GM12878 (cell line): ENCODE measurements at regions not wholly inside any gene's neighbourhood (a gene's known extent, or its start where the extent isn't known, plus 50 kb on each side); places are given as distances from the start of the nearest gene placed in this dataset.

Experiments used
- ATAC-seq: fragments of 200-7000 bp; cut with Tn5 transposase; 3 replicates; pipeline ENCODE4 v1.9.1; 2020; ENCODE audit warnings: mild to moderate bottlenecking, moderate library complexity
- BruUV-seq: library from RNA; stranded (reverse); fragments of 400-500 nt; replicated peaks from 2 replicates; lab custom pipeline; 2021; lab: Mats Ljungman, UMichigan
- CTCF ChIA-PET: fragments of 300-600 bp; sonication (Branson Sonifier 250); formaldehyde crosslinking; extraction: SDS; loops from one replicate; lab custom pipeline; 2021; ENCODE audit warnings: inconsistent platforms; lab: Yijun Ruan, JAX
- POLR2A ChIA-PET: fragments of 350-600 bp; formaldehyde crosslinking; extraction: SDS; loops from one replicate; lab custom pipeline; 2021; ENCODE audit warnings: inconsistent platforms; lab: Charles Lee
- RAD21 ChIA-PET: fragments of 300-600 bp; sonication (Branson Sonifier 250); formaldehyde crosslinking; loops from one replicate; lab custom pipeline; 2023; ENCODE audit warnings: antibody characterized with exemption; ENCODE audit not compliant: unreplicated experiment; lab: Charles Lee
- SMC1A ChIA-PET: fragments of 300-600 bp; sonication (Branson Sonifier 250); formaldehyde crosslinking; loops from one replicate; lab custom pipeline; 2023; ENCODE audit not compliant: unreplicated experiment, uncharacterized antibody; lab: Charles Lee
- DNase-seq: peaks from one replicate; pipeline ENCODE4 v3.0.0-alpha.2; 2011; ENCODE audit warnings: low read depth, low spot score
- FAIRE-seq: peaks from 3 replicates; lab custom pipeline; 2011; peaks lifted over from hg19 to GRCh38; lab: Jason Lieb, UNC
- H2AFZ ChIP-seq: 2 replicates; pipeline ENCODE4 v1.6.0; 2011; ENCODE audit warnings: low read depth, low read length, control low read depth; ENCODE audit not compliant: control insufficient read depth
- H3K27ac ChIP-seq: 2 replicates; pipeline ENCODE4 v1.5.1; 2011; ENCODE audit warnings: control low read depth; ENCODE audit not compliant: control insufficient read depth, insufficient read depth
- H3K27me3 ChIP-seq, 2 experiments: replicated peaks in 1 of 2; 2 replicates each; pipeline versions ENCODE4 v1.6.0 to v1.6.1; 2011; ENCODE audit warnings: low read length in 1 of 2; ENCODE audit not compliant: control insufficient read depth in 2 of 2, insufficient read depth in 2 of 2
- H3K36me3 ChIP-seq, 2 experiments: 2 replicates each; pipeline ENCODE4 v1.5.1; 2011; ENCODE audit warnings: low read length in 1 of 2; ENCODE audit not compliant: control insufficient read depth in 2 of 2, insufficient read depth in 2 of 2
- H3K4me1 ChIP-seq: 2 replicates; pipeline ENCODE4 v1.6.1; 2011; ENCODE audit warnings: mild to moderate bottlenecking, low read length, moderate library complexity, mixed read lengths; ENCODE audit not compliant: control insufficient read depth, insufficient read depth
- H3K4me2 ChIP-seq: 2 replicates; pipeline ENCODE4 v1.6.0; 2011; ENCODE audit warnings: control low read depth; ENCODE audit not compliant: control insufficient read depth, insufficient read depth
- H3K4me3 ChIP-seq: fragments of 200-600 bp; sonication (generic); 2 replicates; pipeline ENCODE4 v1.5.1; 2016
- H3K79me2 ChIP-seq: 2 replicates; pipeline ENCODE4 v1.6.0; 2011; ENCODE audit warnings: low read length; ENCODE audit not compliant: control insufficient read depth, insufficient read depth
- H3K9ac ChIP-seq: 2 replicates; pipeline ENCODE4 v1.8.0; 2011; ENCODE audit warnings: low read length, control low read depth, mixed read lengths; ENCODE audit not compliant: control insufficient read depth, insufficient read depth
- H3K9me3 ChIP-seq: replicated peaks from 3 replicates; pipeline ENCODE4 v1.5.1; 2011; ENCODE audit warnings: mild to moderate bottlenecking, low read length; ENCODE audit not compliant: control insufficient read depth, insufficient read depth
- H4K20me1 ChIP-seq: 2 replicates; pipeline ENCODE4 v1.6.0; 2011; ENCODE audit not compliant: control insufficient read depth, insufficient read depth
- ATF7 ChIP-seq: fragments of 450-650 bp; IDR thresholded peaks from 2 replicates; pipeline ENCODE4 v1.6.1; 2016; ENCODE audit warnings: low read depth, mild to moderate bottlenecking
- BACH1 ChIP-seq: fragments of 450-650 bp; IDR thresholded peaks from 2 replicates; pipeline ENCODE4 v1.6.1; 2017; ENCODE audit warnings: mild to moderate bottlenecking, borderline replicate concordance
- BHLHE40 ChIP-seq, 2 experiments: fragments of 450-650 bp in 1 of 2; IDR thresholded peaks; 2 replicates each; pipeline ENCODE4 v1.6.1; 2011 to 2017; ENCODE audit warnings: low read depth in 2 of 2, borderline replicate concordance in 1 of 2, improper control_type of control experiment in 1 of 2, low read length in 1 of 2, mild to moderate bottlenecking in 1 of 2
- BRCA1 ChIP-seq: IDR thresholded peaks from 2 replicates; pipeline ENCODE4 v1.6.1; 2011; ENCODE audit warnings: low read depth, low read length, improper control_type of control experiment
- GABPA ChIP-seq: IDR thresholded peaks from 2 replicates; pipeline ENCODE4 v1.6.1; 2014; ENCODE audit warnings: antibody characterized with exemption, low read depth, mild to moderate bottlenecking, inconsistent platforms
- HCFC1 ChIP-seq: fragments of 150-350 bp; IDR thresholded peaks from 2 replicates; pipeline ENCODE4 v1.6.1; 2014; ENCODE audit warnings: low read length
- IRF4 ChIP-seq: IDR thresholded peaks from 2 replicates; pipeline ENCODE4 v1.6.1; 2011; ENCODE audit warnings: low read depth, low read length
- KAT2A ChIP-seq: conservative IDR thresholded peaks from 2 replicates; pipeline ENCODE4 v1.6.1; 2011; ENCODE audit warnings: low read depth, low read length; ENCODE audit not compliant: control insufficient read depth
- KDM1A ChIP-seq: fragments of 200-600 bp; sonication (generic); IDR thresholded peaks from 2 replicates; pipeline ENCODE4 v1.6.1; 2016; ENCODE audit warnings: borderline replicate concordance
- PAX5 ChIP-seq: IDR thresholded peaks from 2 replicates; pipeline ENCODE4 v1.6.1; 2011; ENCODE audit warnings: low read depth, low read length, borderline replicate concordance
- RBBP5 ChIP-seq: fragments of 200-600 bp; sonication (generic); conservative IDR thresholded peaks from 2 replicates; pipeline ENCODE4 v1.6.1; 2016
- RUNX3 ChIP-seq: IDR thresholded peaks from 2 replicates; pipeline ENCODE4 v1.6.1; 2012; ENCODE audit warnings: low read length, inconsistent platforms
- SIX5 ChIP-seq: IDR thresholded peaks from 2 replicates; pipeline ENCODE4 v1.6.1; 2011; ENCODE audit warnings: mild to moderate bottlenecking, low read depth, low read length, moderate library complexity; ENCODE audit not compliant: severe bottlenecking
- TAF1 ChIP-seq: IDR thresholded peaks from 2 replicates; pipeline ENCODE4 v1.6.1; 2011; ENCODE audit warnings: mild to moderate bottlenecking, low read depth, low read length, borderline replicate concordance
- USF2 ChIP-seq: IDR thresholded peaks from 2 replicates; pipeline ENCODE4 v1.6.1; 2011; ENCODE audit warnings: low read depth, low read length, improper control_type of control experiment, borderline replicate concordance
- WRNIP1 ChIP-seq: IDR thresholded peaks from 2 replicates; pipeline ENCODE4 v1.6.1; 2011; ENCODE audit warnings: low read depth, low read length, improper control_type of control experiment, borderline replicate concordance
- ZBTB4 ChIP-seq: fragments of 450-650 bp; formaldehyde crosslinking; IDR thresholded peaks from 2 replicates; pipeline ENCODE4 v1.4.0; 2022; ENCODE audit warnings: mild to moderate bottlenecking, moderate library complexity
- WGBS: methylation state at CpG from one replicate; pipeline ENCODE4 v1.1.6; 2016; ENCODE audit warnings: low lambda C conversion rate; ENCODE audit not compliant: insufficient replicate concordance, insufficient coverage; ENCODE audit errors: missing lambda C conversion rate; 5-methylcytosine and 5-hydroxymethylcytosine counted together
- in situ Hi-C: fragments of 300-500 bp; cut with MboI; formaldehyde crosslinking; loops from 9 replicates; pipeline ENCODE4 v1.14.3; 2018; ENCODE audit warnings: mixed read lengths
- intact Hi-C: fragments of 100-400 bp; cut with micrococcal nuclease; formaldehyde crosslinking; loops from one replicate; pipeline ENCODE4 v1.14.2; 2022; ENCODE audit not compliant: unreplicated experiment

GRCh38 chr6:77371748-77372147 is 91.5 kb downstream of the HTR1B start:
- FAIRE-seq: no peak
- ATAC-seq: no peak
- ChIA-PET POLR2A (interaction anchor here (1.6 kb wide), 1 partner anchor 45 kb away, joined by 3 read pairs; no protein-coding TSS in a partner anchor), CTCF (interaction anchor here (1.9 kb wide), 1 partner anchor 1478 kb away, joined by 3 read pairs; no protein-coding TSS in a partner anchor), SMC1A (interaction anchor here (0.6 to 2.3 kb wide), 3 partner anchors 11 to 337 kb away, joined by 3 to 9 read pairs (median 4); no protein-coding TSS in a partner anchor), RAD21 (interaction anchor here (1.5 kb wide), 1 partner anchor 44 kb away, joined by 3 read pairs; no protein-coding TSS in a partner anchor)
- no peak for DNase-seq
- Histone ChIP-seq H3K4me1 (no peaks in the 10 kb centered on the region), H4K20me1 (no peaks in the 10 kb centered on the region), H3K4me2 (no peak overlapping the region), H3K36me3 (no peaks in the 10 kb centered on the region), H3K27ac (no peak overlapping the region), H3K4me3 (no peak overlapping the region), H2AFZ (no peak overlapping the region), H3K9me3 (no peaks in the 10 kb centered on the region; the same call in 2 of the 3 replicates), H3K79me2 (no peaks in the 10 kb centered on the region), H3K27me3 (no peaks in the 10 kb centered on the region), H3K9ac (no peak overlapping the region)
- no TSS peak for BruUV-seq
- WGBS: 27% methylated on average over 5 of the region's 5 CpGs
- TF ChIP-seq SIX5 (no peak), ZBTB4 (no peak), KDM1A (no peak), HCFC1 (no peak), KAT2A (no peak), IRF4 (no peak), WRNIP1 (no peak), RUNX3 (no peak), USF2 (no peak), TAF1 (no peak), PAX5 (no peak), ATF7 (no peak), BHLHE40 (IDR thresholded peaks at IDR 0.05; ENCODE audit: borderline replicate concordance in 1 of 2, low read depth in 2 of 2, low read length in 1 of 2) (no peak), GABPA (no peak), RBBP5 (no peak), BACH1 (no peak), BRCA1 (no peak)
- intact Hi-C loops: no loop called here
- in situ Hi-C loops: no loop called here
